Activated naive CD4-positive, alpha-beta T cell treated with anti-CD3 and anti-CD28 coated beads, Interleukin-2, amount 10 ng/mL, durations not matched to agents 7 days and 5 days (primary cell): ENCODE measurements at regions not wholly inside any gene's neighbourhood (a gene's known extent, or its start where the extent isn't known, plus 50 kb on each side); places are given as distances from the start of the nearest gene placed in this dataset.

Experiments used
- CTCF ChIA-PET: fragments of 350-600 bp; sonication (Branson Sonifier 250); formaldehyde crosslinking; loops from one replicate; lab custom pipeline; 2021; ENCODE audit warnings: antibody characterized with exemption; lab: Charles Lee
- DNase-seq: peaks from one replicate; pipeline ENCODE4 v3.0.0-alpha.2; 2020
- H3K27ac Mint-ChIP-seq: one replicate; pipeline ENCODE4 v1.8.0; 2021; ENCODE audit warnings: mild to moderate bottlenecking, moderate library complexity, mixed read lengths
- H3K27me3 Mint-ChIP-seq: one replicate; pipeline ENCODE4 v1.8.0; 2021; ENCODE audit warnings: mild to moderate bottlenecking, mixed read lengths
- H3K36me3 Mint-ChIP-seq: one replicate; pipeline ENCODE4 v1.8.0; 2021; ENCODE audit warnings: mixed read lengths
- H3K4me1 Mint-ChIP-seq: one replicate; pipeline ENCODE4 v1.8.0; 2021; ENCODE audit warnings: mixed read lengths
- H3K4me3 Mint-ChIP-seq: one replicate; pipeline ENCODE4 v1.8.0; 2021; ENCODE audit warnings: mild to moderate bottlenecking, moderate library complexity, mixed read lengths
- H3K9me3 Mint-ChIP-seq: one replicate; pipeline ENCODE4 v1.8.0; 2021; ENCODE audit warnings: mixed read lengths

- Mint-ChIP-seq H3K4me1 (no peaks in the 10 kb centered on the region), H3K36me3 (no peaks in the 10 kb centered on the region), H3K9me3 (no peaks in the 10 kb centered on the region), H3K27me3 (no peaks in the 10 kb centered on the region), H3K4me3 (no peak overlapping the region), H3K27ac (no peak overlapping the region)
- CTCF ChIA-PET: no interaction called here
- no peak for DNase-seq
These were observed 619.4 kb upstream of the ATP2B1 start for GRCh38 chr12:90327793-90328743.

DNA sequence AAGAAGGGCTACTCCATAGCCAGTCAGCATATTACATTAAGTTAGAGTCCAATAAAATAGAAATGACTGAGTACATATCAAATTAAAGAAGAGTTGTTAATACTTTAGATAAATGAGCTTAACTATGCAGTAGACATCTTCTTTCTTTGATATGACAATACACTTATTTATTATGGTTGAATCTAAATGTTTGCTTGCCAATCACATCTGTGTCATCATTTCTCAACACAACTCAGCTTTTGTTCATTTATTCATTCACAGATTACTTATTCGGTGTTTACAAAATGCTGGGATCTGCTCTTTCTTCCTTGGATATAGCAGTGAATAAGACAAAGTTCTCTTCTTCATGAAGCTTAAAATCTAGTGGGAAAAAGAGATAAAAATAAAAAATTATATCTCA is 614.6 kb upstream of the ATP2B1 start:
- no peaks in the 10 kb centered on the region for H3K9me3 Mint-ChIP-seq
- no peaks in the 10 kb centered on the region for H3K36me3 Mint-ChIP-seq
- no peak overlapping the region for H3K4me3 Mint-ChIP-seq
- H3K4me1 Mint-ChIP-seq: no peaks in the 10 kb centered on the region
- DNase-seq: no peak
- H3K27me3 Mint-ChIP-seq: no peaks in the 10 kb centered on the region
- CTCF ChIA-PET: no interaction called here
- no peak overlapping the region for H3K27ac Mint-ChIP-seq

DNA sequence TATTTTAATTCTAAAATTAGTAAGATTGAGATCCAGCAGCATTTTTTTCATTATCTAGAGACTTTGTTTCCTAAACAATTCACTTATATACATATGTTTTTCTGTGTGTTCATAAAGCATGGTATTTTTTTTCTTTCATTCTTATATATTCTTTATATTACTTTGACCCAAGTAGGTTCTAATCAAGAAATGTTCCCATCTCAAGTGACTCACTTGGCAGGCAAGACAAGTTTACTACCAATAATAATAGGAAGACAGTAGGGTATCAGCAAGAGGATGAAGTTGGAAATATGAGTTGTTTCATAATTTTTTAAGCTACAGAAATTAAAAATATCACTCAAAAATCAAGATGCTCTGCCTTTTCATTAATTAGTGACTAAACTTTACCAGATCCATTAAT is 613.4 kb upstream of the ATP2B1 start:
- CTCF ChIA-PET: no interaction called here
- H3K4me1 Mint-ChIP-seq: no peaks in the 10 kb centered on the region
- H3K36me3 Mint-ChIP-seq: no peaks in the 10 kb centered on the region
- no peaks in the 10 kb centered on the region for H3K27me3 Mint-ChIP-seq
- no peaks in the 10 kb centered on the region for H3K9me3 Mint-ChIP-seq
- no peak overlapping the region for H3K27ac Mint-ChIP-seq
- DNase-seq: no peak
- H3K4me3 Mint-ChIP-seq: no peak overlapping the region

- DNase-seq: no peak
- no peaks in the 10 kb centered on the region for H3K36me3 Mint-ChIP-seq
- no peaks in the 10 kb centered on the region for H3K9me3 Mint-ChIP-seq
- CTCF ChIA-PET: no interaction called here
- no peak overlapping the region for H3K4me3 Mint-ChIP-seq
- no peak overlapping the region for H3K27ac Mint-ChIP-seq
- H3K27me3 Mint-ChIP-seq: no peaks in the 10 kb centered on the region
- H3K4me1 Mint-ChIP-seq: no peaks in the 10 kb centered on the region
These were observed 612.7 kb upstream of the ATP2B1 start for GRCh38 chr12:90321369-90321768.

DNA sequence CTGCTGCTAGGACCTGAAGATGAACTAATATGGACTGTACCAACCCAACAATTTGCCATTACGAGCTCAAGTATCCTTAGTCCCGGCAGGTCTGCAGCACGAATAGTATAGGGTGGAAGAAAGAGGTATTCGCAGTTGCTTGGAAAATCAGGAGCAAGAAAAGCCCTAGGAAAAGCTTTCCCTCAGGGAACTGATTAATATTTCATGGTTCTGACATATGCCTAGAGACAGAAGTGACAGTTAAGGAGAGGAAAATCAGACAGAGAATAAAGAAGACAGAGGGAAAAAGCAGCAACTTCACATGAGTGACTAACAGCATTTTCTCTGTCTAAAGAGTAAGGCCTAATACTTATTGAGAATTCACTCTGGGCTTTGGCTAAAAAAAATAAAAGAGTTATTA is 602.9 kb upstream of the ATP2B1 start:
- Mint-ChIP-seq H3K4me1 (no peaks in the 10 kb centered on the region), H3K27me3 (no peaks in the 10 kb centered on the region)
- CTCF ChIA-PET: no interaction called here

DNA sequence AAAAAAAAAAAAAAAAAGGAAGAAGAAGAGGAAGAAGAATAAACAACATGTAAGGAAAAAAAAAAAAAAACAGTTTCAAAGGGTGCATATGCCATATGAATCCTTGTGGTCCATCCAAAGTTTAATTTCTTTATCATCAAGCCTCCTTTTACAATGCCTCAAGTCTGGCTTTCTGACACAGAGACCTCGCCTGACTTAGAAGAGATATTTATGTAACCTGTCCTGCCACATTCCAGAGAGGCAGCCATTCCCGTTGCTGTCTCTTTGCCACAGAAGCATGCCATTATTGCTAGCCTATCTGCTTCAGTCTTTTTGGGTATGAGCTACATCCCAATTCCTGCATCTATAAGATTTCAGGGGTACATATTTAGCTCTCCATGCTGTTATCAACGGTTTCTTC is 596.7 kb upstream of the ATP2B1 start:
- H3K4me3 Mint-ChIP-seq: no peak overlapping the region
- H3K27ac Mint-ChIP-seq: no peak overlapping the region
- no peaks in the 10 kb centered on the region for H3K9me3 Mint-ChIP-seq
- no peaks in the 10 kb centered on the region for H3K27me3 Mint-ChIP-seq
- no peaks in the 10 kb centered on the region for H3K36me3 Mint-ChIP-seq
- CTCF ChIA-PET: no interaction called here
- DNase-seq: no peak
- H3K4me1 Mint-ChIP-seq: no peaks in the 10 kb centered on the region

More for the DNA sequence above, 602.9 kb upstream of the ATP2B1 start:
- no peak for DNase-seq
- Mint-ChIP-seq H3K9me3 (no peaks in the 10 kb centered on the region), H3K4me3 (no peak overlapping the region), H3K27ac (no peak overlapping the region), H3K36me3 (no peaks in the 10 kb centered on the region)

DNA sequence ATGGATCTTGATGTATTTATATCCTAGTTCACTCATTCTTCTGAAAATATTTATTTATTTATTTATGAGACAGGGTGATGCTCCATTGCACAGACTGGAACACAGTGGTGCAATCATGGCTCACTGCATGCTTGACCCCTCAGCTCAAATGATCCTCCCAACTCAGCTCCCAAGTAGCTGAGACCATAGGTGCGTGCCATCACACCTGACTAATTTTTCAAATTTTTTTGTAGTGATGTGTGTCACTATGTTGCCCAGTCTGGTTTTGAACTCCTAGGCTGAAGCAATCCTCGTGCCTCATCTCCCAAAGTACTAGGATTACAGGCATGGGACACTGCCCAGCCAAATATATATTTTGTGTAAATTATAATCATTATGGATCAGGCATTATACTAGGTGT is 595.6 kb upstream of the ATP2B1 start:
- Mint-ChIP-seq H3K4me1 (peaks cover 7% of the 10 kb centered on the region), H3K27me3 (no peaks in the 10 kb centered on the region), H3K36me3 (no peaks in the 10 kb centered on the region), H3K9me3 (no peaks in the 10 kb centered on the region), H3K27ac (no peak overlapping the region), H3K4me3 (no peak overlapping the region)
- no peak for DNase-seq
- CTCF ChIA-PET: no interaction called here

- H3K4me3 Mint-ChIP-seq: no peak overlapping the region
- DNase-seq: no peak
- no peaks in the 10 kb centered on the region for H3K27me3 Mint-ChIP-seq
- H3K4me1 Mint-ChIP-seq: peaks cover 11% of the 10 kb centered on the region
- H3K27ac Mint-ChIP-seq: no peak overlapping the region
- CTCF ChIA-PET: no interaction called here
- no peaks in the 10 kb centered on the region for H3K9me3 Mint-ChIP-seq
- H3K36me3 Mint-ChIP-seq: no peaks in the 10 kb centered on the region
These were observed 595.1 kb upstream of the ATP2B1 start for GRCh38 chr12:90303771-90304170.

- CTCF ChIA-PET: no interaction called here
- Mint-ChIP-seq H3K27ac (no peak overlapping the region), H3K4me3 (no peak overlapping the region), H3K36me3 (no peaks in the 10 kb centered on the region), H3K9me3 (no peaks in the 10 kb centered on the region), H3K4me1 (peaks cover 18% of the 10 kb centered on the region), H3K27me3 (no peaks in the 10 kb centered on the region)
- DNase-seq: no peak
These were observed 593.0 kb upstream of the ATP2B1 start for GRCh38 chr12:90301561-90302133.

DNA sequence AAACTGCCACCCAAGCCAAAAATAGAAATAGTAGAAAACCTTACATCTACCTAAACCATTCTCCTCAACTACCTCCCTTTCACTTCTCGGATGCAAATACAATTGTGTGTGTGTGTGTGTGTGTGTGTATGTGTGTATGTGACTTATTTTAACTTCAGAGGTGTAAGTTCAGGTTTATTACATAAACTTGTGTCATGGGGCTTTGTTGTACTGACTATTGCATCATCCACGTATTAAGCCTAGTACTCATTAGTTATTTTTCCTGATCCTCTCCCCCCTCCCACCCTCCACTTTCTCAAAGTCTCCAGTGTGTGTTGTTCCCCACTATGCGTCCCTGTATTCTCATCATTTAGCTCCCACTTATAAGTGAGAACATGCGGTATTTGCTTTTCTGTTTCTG is 592.5 kb upstream of the ATP2B1 start:
- Mint-ChIP-seq H3K27me3 (no peaks in the 10 kb centered on the region), H3K9me3 (no peaks in the 10 kb centered on the region), H3K4me1 (peaks cover 18% of the 10 kb centered on the region), H3K4me3 (no peak overlapping the region), H3K36me3 (no peaks in the 10 kb centered on the region), H3K27ac (no peak overlapping the region)
- CTCF ChIA-PET: no interaction called here
- DNase-seq: no peak

DNA sequence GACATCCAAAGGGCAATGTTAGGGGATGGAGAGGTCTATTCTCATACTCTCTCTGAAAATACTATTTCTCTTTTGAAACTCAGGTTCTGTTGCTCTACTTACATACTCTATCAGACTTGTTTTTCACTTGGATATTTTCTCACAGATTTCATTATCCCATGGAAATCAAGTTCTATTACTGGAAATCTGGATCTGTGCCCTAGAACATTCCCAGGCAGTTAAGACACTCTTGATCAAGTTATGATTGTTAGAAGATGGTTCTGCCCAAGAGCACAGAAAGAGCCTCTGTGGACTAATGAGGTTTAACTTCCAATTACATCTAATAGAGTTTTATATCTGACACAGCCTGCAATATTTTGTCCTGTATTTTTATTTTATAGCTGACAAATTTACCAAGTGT is 591.0 kb upstream of the ATP2B1 start:
- Mint-ChIP-seq H3K27me3 (peaks cover 3% of the 10 kb centered on the region), H3K9me3 (no peaks in the 10 kb centered on the region), H3K4me1 (peaks cover 18% of the 10 kb centered on the region), H3K27ac (no peak overlapping the region), H3K36me3 (no peaks in the 10 kb centered on the region), H3K4me3 (peak overlapping the region; percentile 49)
- DNase-seq: no peak
- CTCF ChIA-PET: interaction anchor here (0.8 kb wide), 1 partner anchor 12 kb away, joined by 3 read pairs; no protein-coding TSS in a partner anchor

DNA sequence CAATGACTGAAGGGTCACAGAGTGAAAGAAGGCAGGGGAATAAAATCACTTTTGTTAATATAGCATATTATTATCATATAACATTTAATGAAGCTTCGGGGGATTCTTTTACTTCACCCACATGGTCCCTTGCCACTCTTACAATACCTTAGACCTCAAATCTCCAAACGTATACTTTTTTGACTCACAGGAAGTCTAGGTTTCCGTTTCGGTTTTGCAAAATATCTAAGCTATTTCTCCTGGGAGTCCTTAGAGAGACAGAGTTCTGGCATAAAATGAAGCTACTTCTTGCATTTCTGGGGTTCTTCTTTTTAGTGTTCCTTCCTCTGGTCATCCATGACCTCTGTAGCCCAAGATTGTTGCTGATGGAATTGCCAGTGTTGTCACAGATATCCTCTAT is 590.5 kb upstream of the ATP2B1 start:
- Mint-ChIP-seq H3K27me3 (peaks cover 3% of the 10 kb centered on the region), H3K27ac (no peak overlapping the region), H3K9me3 (no peaks in the 10 kb centered on the region), H3K4me1 (peaks cover 18% of the 10 kb centered on the region), H3K4me3 (peak overlapping the region; percentile 49), H3K36me3 (no peaks in the 10 kb centered on the region)
- DNase-seq: no peak
- CTCF ChIA-PET: no interaction called here

GRCh38 chr12:90298289-90298948 is 589.8 kb upstream of the ATP2B1 start:
- Mint-ChIP-seq H3K27me3 (peaks cover 3% of the 10 kb centered on the region), H3K4me1 (peaks cover 18% of the 10 kb centered on the region), H3K4me3 (no peak overlapping the region), H3K9me3 (no peaks in the 10 kb centered on the region), H3K36me3 (no peaks in the 10 kb centered on the region), H3K27ac (no peak overlapping the region)
- CTCF ChIA-PET: interaction anchor here (0.7 kb wide), 1 partner anchor 62 kb away, joined by 4 read pairs; no protein-coding TSS in a partner anchor
- no peak for DNase-seq

- H3K27ac Mint-ChIP-seq: no peak overlapping the region
- no peak for DNase-seq
- peaks cover 18% of the 10 kb centered on the region for H3K4me1 Mint-ChIP-seq
- CTCF ChIA-PET: no interaction called here
- no peak overlapping the region for H3K4me3 Mint-ChIP-seq
- H3K36me3 Mint-ChIP-seq: no peaks in the 10 kb centered on the region
- peaks cover 3% of the 10 kb centered on the region for H3K27me3 Mint-ChIP-seq
- H3K9me3 Mint-ChIP-seq: no peaks in the 10 kb centered on the region
These were observed 587.2 kb upstream of the ATP2B1 start for GRCh38 chr12:90295858-90296257.
